Immature natural killer cell (primary cell): ENCODE measurements at regions not wholly inside any gene's neighbourhood (a gene's known extent, or its start where the extent isn't known, plus 50 kb on each side); places are given as distances from the start of the nearest gene placed in this dataset.

Source experiments
- DNase-seq, 3 donors: peaks; one replicate each; pipeline ENCODE4 v3.0.0; 2022; ENCODE audit warnings: mixed read lengths in 1 of 3
- H3K27ac Mint-ChIP-seq, 6 donors: one replicate each; pipeline ENCODE4 v1.8.0; 2020; ENCODE audit warnings: mixed read lengths in 6 of 6, mild to moderate bottlenecking in 5 of 6, inconsistent platforms in 4 of 6, moderate library complexity in 3 of 6
- H3K27me3 Mint-ChIP-seq, 3 donors: one replicate each; pipeline ENCODE4 v1.8.0; 2020 to 2021; ENCODE audit warnings: low read depth in 3 of 3, mild to moderate bottlenecking in 3 of 3, mixed read lengths in 3 of 3, moderate library complexity in 3 of 3, inconsistent platforms in 1 of 3
- H3K36me3 Mint-ChIP-seq, 3 donors: one replicate each; pipeline ENCODE4 v1.8.0; 2020; ENCODE audit warnings: mixed read lengths in 3 of 3, inconsistent platforms in 2 of 3, mild to moderate bottlenecking in 2 of 3
- H3K4me1 Mint-ChIP-seq, 2 donors: one replicate each; pipeline ENCODE4 v1.8.0; 2020; ENCODE audit warnings: inconsistent platforms in 2 of 2, mild to moderate bottlenecking in 2 of 2, mixed read lengths in 2 of 2, moderate library complexity in 1 of 2
- H3K4me3 Mint-ChIP-seq, 5 donors: one replicate each; pipeline ENCODE4 v1.8.0; 2020; ENCODE audit warnings: mild to moderate bottlenecking in 5 of 5, mixed read lengths in 5 of 5, inconsistent platforms in 3 of 5, moderate library complexity in 3 of 5
- H3K9me3 Mint-ChIP-seq, 6 donors: one replicate each; pipeline ENCODE4 v1.8.0; 2020; ENCODE audit warnings: mild to moderate bottlenecking in 6 of 6, mixed read lengths in 6 of 6, inconsistent platforms in 4 of 6, moderate library complexity in 3 of 6

GRCh38 chr6:48200869-48201390, 89.9 kb upstream of the PTCHD4 start:
- H3K4me1 Mint-ChIP-seq: no peaks in the 10 kb centered on the region
- H3K4me3 Mint-ChIP-seq: no peak overlapping the region
- H3K27me3 Mint-ChIP-seq: no peaks in the 10 kb centered on the region
- no peak for DNase-seq
- no peak overlapping the region for H3K27ac Mint-ChIP-seq
- H3K9me3 Mint-ChIP-seq: peaks cover 10 to 46% (median 20%) of the 10 kb centered on the region in 6 donors
- H3K36me3 Mint-ChIP-seq: no peaks in the 10 kb centered on the region

GRCh38 chr6:48199499-48199898, 88.5 kb upstream of the PTCHD4 start:
- Mint-ChIP-seq H3K27me3 (peaks cover 0 to 2% (median 0%) of the 10 kb centered on the region in 3 donors), H3K4me3 (no peak overlapping the region), H3K9me3 (peaks cover 4 to 41% (median 18%) of the 10 kb centered on the region in 6 donors), H3K4me1 (no peaks in the 10 kb centered on the region), H3K36me3 (no peaks in the 10 kb centered on the region), H3K27ac (no peak overlapping the region)
- DNase-seq: no peak

GRCh38 chr6:48197941-48198340, 86.9 kb upstream of the PTCHD4 start:
- Mint-ChIP-seq H3K4me3 (no peak overlapping the region), H3K27me3 (peaks cover 0 to 2% (median 0%) of the 10 kb centered on the region in 3 donors), H3K36me3 (no peaks in the 10 kb centered on the region), H3K4me1 (no peaks in the 10 kb centered on the region), H3K9me3 (peaks cover 6 to 32% (median 14%) of the 10 kb centered on the region in 6 donors), H3K27ac (no peak overlapping the region)
- no peak for DNase-seq

DNA sequence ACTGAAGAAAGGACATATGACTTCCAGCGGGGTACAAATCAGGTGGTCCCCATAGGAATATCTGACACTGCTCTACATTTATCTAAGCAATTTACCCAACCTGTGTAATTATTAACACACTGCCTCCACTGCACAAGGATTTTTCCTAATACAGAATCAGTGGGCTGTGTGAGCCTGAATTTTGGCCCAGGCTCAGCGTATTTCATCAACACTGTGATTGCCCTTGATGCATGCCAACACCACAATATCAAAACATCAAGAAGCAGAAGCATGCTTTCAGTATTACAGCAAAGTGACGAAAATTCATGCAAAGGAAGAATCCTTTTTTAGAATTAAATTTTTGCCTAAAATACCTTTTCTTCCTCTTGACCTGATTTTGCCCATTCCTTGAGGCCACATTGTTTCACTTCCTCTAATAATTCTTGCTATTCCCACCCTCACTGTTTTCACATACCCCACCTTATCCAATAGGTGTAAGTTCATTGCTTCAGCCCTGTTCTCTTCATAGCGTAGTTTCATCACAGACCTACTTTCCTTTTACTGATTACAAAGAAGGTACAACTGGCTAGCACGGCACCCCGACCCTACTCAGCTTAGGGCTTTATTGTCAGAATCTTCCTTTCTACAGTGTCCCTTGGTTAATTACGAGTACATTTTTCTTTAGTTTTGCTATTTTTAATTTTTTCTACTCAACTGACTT, 83.7 kb upstream of the PTCHD4 start:
- Mint-ChIP-seq H3K36me3 (no peaks in the 10 kb centered on the region), H3K9me3 (peaks cover 3 to 32% (median 7%) of the 10 kb centered on the region in 6 donors), H3K4me1 (no peaks in the 10 kb centered on the region), H3K27ac (no peak overlapping the region), H3K4me3 (no peak overlapping the region), H3K27me3 (peaks cover 0 to 2% (median 0%) of the 10 kb centered on the region in 3 donors)
- no peak for DNase-seq

DNA sequence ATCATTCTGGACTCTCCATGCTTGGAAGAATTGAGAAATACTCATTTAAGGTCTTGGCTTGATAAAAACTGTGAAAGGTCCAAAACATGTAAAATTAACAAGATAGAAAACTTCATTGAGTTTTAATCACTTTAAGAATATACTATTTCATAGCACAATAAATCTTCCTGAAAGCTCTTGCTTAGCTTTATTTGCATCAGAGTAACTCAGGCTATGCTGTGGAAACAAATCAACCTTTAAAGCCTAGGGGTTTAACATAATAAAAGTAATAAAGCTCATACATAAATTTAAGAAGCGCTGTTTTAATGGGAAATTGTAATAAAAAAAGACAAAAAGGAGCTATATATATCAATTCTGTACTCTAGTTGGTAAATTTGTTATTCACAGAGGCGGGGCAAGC, 77.2 kb upstream of the PTCHD4 start:
- H3K9me3 Mint-ChIP-seq: peaks cover 0 to 40% (median 6%) of the 10 kb centered on the region in 6 donors
- no peak for DNase-seq
- no peak overlapping the region for H3K4me3 Mint-ChIP-seq
- H3K4me1 Mint-ChIP-seq: no peaks in the 10 kb centered on the region
- no peaks in the 10 kb centered on the region for H3K36me3 Mint-ChIP-seq
- no peaks in the 10 kb centered on the region for H3K27me3 Mint-ChIP-seq
- no peak overlapping the region for H3K27ac Mint-ChIP-seq

GRCh38 chr6:48186746-48187145, 75.7 kb upstream of the PTCHD4 start:
- Mint-ChIP-seq H3K36me3 (no peaks in the 10 kb centered on the region), H3K4me1 (no peaks in the 10 kb centered on the region), H3K4me3 (no peak overlapping the region), H3K27ac (no peak overlapping the region), H3K9me3 (peaks cover 0 to 29% (median 5%) of the 10 kb centered on the region in 6 donors), H3K27me3 (no peaks in the 10 kb centered on the region)
- DNase-seq: no peak

GRCh38 chr6:48184648-48185047, 73.7 kb upstream of the PTCHD4 start:
- H3K4me1 Mint-ChIP-seq: no peaks in the 10 kb centered on the region
- DNase-seq: no peak
- peaks cover 4 to 37% (median 7%) of the 10 kb centered on the region in 6 donors for H3K9me3 Mint-ChIP-seq
- no peak overlapping the region for H3K4me3 Mint-ChIP-seq
- H3K36me3 Mint-ChIP-seq: no peaks in the 10 kb centered on the region
- no peak overlapping the region for H3K27ac Mint-ChIP-seq
- no peaks in the 10 kb centered on the region for H3K27me3 Mint-ChIP-seq

GRCh38 chr6:48183811-48184605, 73.0 kb upstream of the PTCHD4 start:
- Mint-ChIP-seq H3K27me3 (no peaks in the 10 kb centered on the region), H3K9me3 (peaks cover 4 to 40% (median 8%) of the 10 kb centered on the region in 6 donors), H3K4me3 (no peak overlapping the region), H3K27ac (no peak overlapping the region), H3K4me1 (no peaks in the 10 kb centered on the region), H3K36me3 (no peaks in the 10 kb centered on the region)
- no peak for DNase-seq

DNA sequence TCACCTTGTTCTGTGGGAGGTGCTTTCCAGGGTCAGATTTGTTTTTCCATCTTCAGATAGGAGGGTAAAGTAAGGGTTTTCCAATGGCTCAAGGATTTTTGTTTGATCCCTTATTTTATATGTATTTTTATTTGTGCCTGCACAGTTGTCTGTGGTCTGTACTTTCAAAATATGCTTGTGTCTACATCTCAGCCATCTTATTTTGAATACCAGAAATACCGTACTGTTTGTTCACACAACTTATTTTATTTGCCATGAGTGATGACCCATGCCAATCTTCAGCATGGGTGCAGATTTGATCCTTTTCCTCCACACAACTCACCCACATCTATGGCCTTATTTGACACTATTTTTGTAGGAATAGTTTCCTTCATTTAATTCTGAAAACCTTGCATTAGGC, 72.2 kb upstream of the PTCHD4 start:
- H3K4me3 Mint-ChIP-seq: no peak overlapping the region
- H3K27ac Mint-ChIP-seq: no peak overlapping the region
- DNase-seq: no peak
- H3K9me3 Mint-ChIP-seq: peaks cover 4 to 40% (median 8%) of the 10 kb centered on the region in 6 donors
- no peaks in the 10 kb centered on the region for H3K36me3 Mint-ChIP-seq
- no peaks in the 10 kb centered on the region for H3K27me3 Mint-ChIP-seq
- no peaks in the 10 kb centered on the region for H3K4me1 Mint-ChIP-seq

- Mint-ChIP-seq H3K9me3 (peaks cover under 1 to 18% (median 6%) of the 10 kb centered on the region in 6 donors), H3K27ac (no peak overlapping the region), H3K36me3 (no peaks in the 10 kb centered on the region), H3K4me1 (no peaks in the 10 kb centered on the region), H3K4me3 (no peak overlapping the region), H3K27me3 (no peaks in the 10 kb centered on the region)
- no peak for DNase-seq
These were observed 67.7 kb upstream of the PTCHD4 start for GRCh38 chr6:48178700-48179099.

- no peaks in the 10 kb centered on the region for H3K36me3 Mint-ChIP-seq
- H3K9me3 Mint-ChIP-seq: peaks cover 0 to 20% (median 6%) of the 10 kb centered on the region in 6 donors
- no peaks in the 10 kb centered on the region for H3K27me3 Mint-ChIP-seq
- H3K4me1 Mint-ChIP-seq: no peaks in the 10 kb centered on the region
- H3K4me3 Mint-ChIP-seq: no peak overlapping the region
- no peak overlapping the region for H3K27ac Mint-ChIP-seq
- no peak for DNase-seq
These were observed 66.8 kb upstream of the PTCHD4 start for GRCh38 chr6:48177786-48178185.

GRCh38 chr6:48176645-48177308, 65.8 kb upstream of the PTCHD4 start:
- H3K4me1 Mint-ChIP-seq: no peaks in the 10 kb centered on the region
- no peak overlapping the region for H3K27ac Mint-ChIP-seq
- DNase-seq: no peak
- H3K27me3 Mint-ChIP-seq: no peaks in the 10 kb centered on the region
- peaks cover 0 to 20% (median 6%) of the 10 kb centered on the region in 6 donors for H3K9me3 Mint-ChIP-seq
- no peaks in the 10 kb centered on the region for H3K36me3 Mint-ChIP-seq
- no peak overlapping the region for H3K4me3 Mint-ChIP-seq

GRCh38 chr6:48169635-48170034, 58.6 kb upstream of the PTCHD4 start:
- Mint-ChIP-seq H3K9me3 (peaks cover 2 to 36% (median 7%) of the 10 kb centered on the region in 6 donors), H3K27me3 (peaks cover 0 to 1% (median 0%) of the 10 kb centered on the region in 3 donors), H3K36me3 (no peaks in the 10 kb centered on the region), H3K27ac (no peak overlapping the region), H3K4me1 (no peaks in the 10 kb centered on the region), H3K4me3 (no peak overlapping the region)
- DNase-seq: no peak
